Hepatocyte (in vitro differentiated cells): ENCODE measurements at regions not wholly inside any gene's neighbourhood (a gene's known extent, or its start where the extent isn't known, plus 50 kb on each side); places are given as distances from the start of the nearest gene placed in this dataset.

Source experiments
- EZH2 ChIP-seq: fragments of 200-600 bp; sonication (generic); IDR thresholded peaks from 2 replicates; pipeline ENCODE4 v1.6.1; 2016; ENCODE audit warnings: antibody characterized with exemption, mild to moderate bottlenecking, borderline replicate concordance
- EZH2phosphoT487 ChIP-seq: fragments of 200-600 bp; sonication (generic); IDR thresholded peaks from one replicate; pipeline ENCODE4 v1.6.1; 2018; ENCODE audit warnings: antibody characterized with exemption, mild to moderate bottlenecking, low read depth, moderate library complexity; ENCODE audit not compliant: unreplicated experiment, severe bottlenecking
- TF ChIP-seq, protein P1 (sequence below): fragments of 200-600 bp; sonication (generic); IDR thresholded peaks from 2 replicates; pipeline ENCODE4 v1.5.1; 2016; ENCODE audit warnings: antibody characterized with exemption, mild to moderate bottlenecking; ENCODE audit not compliant: poor library complexity

DNA sequence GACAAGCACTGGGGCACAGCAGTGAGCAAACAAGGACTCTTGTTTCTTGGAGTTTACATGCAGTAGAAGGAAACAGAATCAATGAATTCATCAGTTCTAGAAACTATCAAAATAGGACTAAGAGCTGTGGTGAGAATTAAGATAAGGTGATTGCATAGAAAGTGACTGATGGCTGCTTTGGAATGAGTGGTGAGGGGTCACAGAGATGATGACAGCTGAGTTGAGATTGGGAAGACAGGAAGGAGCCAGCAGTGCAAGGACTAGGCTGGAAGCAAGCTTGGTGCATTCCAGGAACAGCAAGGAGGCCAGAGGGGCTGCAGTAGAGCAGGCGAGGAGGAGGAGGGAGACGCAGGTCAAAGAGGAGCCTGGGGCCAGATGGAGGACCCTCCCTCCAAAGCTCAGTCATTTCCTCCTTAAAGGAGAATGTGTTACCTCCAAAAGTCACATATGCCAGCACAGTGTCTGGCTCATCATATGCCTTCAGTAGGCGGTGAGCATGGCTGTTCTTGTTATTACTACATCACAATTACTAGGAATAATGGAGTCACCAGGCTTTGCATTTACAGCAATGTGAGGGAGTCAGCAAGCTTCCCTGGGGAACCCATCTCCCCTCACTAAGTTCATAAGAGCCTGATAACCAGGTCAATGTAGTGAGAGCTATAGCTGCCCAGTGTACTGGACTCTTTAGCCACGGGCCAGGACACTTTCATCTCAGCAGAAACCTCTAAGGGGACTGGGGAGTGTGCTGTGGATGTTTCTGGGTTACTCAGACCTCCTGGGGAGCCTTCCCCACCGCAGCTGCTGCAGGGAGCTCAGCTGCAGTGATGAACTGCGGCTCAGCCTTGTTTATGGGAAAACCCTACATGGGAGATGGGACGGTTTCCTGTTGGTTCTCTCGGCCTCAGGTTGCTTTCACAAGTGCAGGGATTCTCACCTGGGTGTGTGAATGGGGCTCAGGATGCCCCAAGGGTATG lies 157.2 kb downstream of the SEC14L1 start:
- TF ChIP-seq, protein P1, sequence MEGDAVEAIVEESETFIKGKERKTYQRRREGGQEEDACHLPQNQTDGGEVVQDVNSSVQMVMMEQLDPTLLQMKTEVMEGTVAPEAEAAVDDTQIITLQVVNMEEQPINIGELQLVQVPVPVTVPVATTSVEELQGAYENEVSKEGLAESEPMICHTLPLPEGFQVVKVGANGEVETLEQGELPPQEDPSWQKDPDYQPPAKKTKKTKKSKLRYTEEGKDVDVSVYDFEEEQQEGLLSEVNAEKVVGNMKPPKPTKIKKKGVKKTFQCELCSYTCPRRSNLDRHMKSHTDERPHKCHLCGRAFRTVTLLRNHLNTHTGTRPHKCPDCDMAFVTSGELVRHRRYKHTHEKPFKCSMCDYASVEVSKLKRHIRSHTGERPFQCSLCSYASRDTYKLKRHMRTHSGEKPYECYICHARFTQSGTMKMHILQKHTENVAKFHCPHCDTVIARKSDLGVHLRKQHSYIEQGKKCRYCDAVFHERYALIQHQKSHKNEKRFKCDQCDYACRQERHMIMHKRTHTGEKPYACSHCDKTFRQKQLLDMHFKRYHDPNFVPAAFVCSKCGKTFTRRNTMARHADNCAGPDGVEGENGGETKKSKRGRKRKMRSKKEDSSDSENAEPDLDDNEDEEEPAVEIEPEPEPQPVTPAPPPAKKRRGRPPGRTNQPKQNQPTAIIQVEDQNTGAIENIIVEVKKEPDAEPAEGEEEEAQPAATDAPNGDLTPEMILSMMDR = no peak
- TF ChIP-seq EZH2phosphoT487 (no peak), EZH2 (no peak)
